ENCODE measurements at regions not wholly inside any gene's neighbourhood (a gene's known extent, or its start where the extent isn't known, plus 50 kb on each side); places are given as distances from the start of the nearest gene placed in this dataset.

- TF ChIP-seq CTCF (conservative IDR thresholded peaks at IDR 0.05; ENCODE audit: low read length): no peak
- TF ChIP-seq EZH2phosphoT487 (IDR thresholded peaks at IDR 0.05; ENCODE audit: borderline replicate concordance, low read depth, low read length): no peak
Measured at GRCh38 chr18:78618726-78619125, 360.9 kb upstream of the SALL3 start.
